Right lobe of liver (tissue), 4 donors: ENCODE measurements at regions not wholly inside any gene's neighbourhood (a gene's known extent, or its start where the extent isn't known, plus 50 kb on each side); places are given as distances from the start of the nearest gene placed in this dataset.

Source experiments
- POLR2A ChIP-seq: fragments of 450-650 bp; IDR thresholded peaks from one replicate; pipeline ENCODE4 v1.6.1; 2017; ENCODE audit warnings: antibody characterized with exemption, mild to moderate bottlenecking
- TF ChIP-seq, protein P1 (sequence below), 4 donors: fragments of 200-600 bp in 3 of 4; fragments of 450-650 bp in 1 of 4; IDR thresholded peaks; one replicate each; pipeline versions ENCODE4 v1.5.1 to v1.8.0; 2016 to 2022; ENCODE audit warnings: antibody characterized with exemption in 4 of 4, mild to moderate bottlenecking in 2 of 4
- donor health status: DM: no; HTN: no; CAD: no.
- donor health status: DM: no; HTN: no; CAD: no.
- donor health status: DM: no; HTN: yes; CAD: no.

DNA sequence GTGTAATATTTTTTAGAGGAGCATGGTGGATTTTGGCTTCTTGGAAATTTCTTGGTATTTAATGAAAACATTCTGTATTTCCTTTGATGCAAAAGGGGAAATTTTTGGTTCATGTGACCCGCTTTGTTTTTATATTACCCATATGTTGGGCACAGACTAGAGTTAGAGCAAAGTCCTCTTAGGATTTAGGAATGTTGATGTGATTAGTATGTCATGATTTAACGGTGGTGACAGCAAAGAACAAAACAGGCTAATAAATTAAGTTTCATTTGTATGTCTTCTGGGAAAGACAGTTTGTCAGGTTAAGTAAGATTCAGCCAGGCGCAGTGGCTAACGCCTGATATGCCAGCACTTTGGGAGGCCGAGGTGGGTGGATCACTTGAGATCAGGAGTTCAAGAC is 304.6 kb downstream of the REEP3 start:
- TF ChIP-seq, protein P1, sequence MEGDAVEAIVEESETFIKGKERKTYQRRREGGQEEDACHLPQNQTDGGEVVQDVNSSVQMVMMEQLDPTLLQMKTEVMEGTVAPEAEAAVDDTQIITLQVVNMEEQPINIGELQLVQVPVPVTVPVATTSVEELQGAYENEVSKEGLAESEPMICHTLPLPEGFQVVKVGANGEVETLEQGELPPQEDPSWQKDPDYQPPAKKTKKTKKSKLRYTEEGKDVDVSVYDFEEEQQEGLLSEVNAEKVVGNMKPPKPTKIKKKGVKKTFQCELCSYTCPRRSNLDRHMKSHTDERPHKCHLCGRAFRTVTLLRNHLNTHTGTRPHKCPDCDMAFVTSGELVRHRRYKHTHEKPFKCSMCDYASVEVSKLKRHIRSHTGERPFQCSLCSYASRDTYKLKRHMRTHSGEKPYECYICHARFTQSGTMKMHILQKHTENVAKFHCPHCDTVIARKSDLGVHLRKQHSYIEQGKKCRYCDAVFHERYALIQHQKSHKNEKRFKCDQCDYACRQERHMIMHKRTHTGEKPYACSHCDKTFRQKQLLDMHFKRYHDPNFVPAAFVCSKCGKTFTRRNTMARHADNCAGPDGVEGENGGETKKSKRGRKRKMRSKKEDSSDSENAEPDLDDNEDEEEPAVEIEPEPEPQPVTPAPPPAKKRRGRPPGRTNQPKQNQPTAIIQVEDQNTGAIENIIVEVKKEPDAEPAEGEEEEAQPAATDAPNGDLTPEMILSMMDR (IDR thresholded peaks at IDR 0.05) = no peak
- no peak for TF ChIP-seq POLR2A
